Endothelial cell of umbilical vein (primary cell): ENCODE measurements at regions not wholly inside any gene's neighbourhood (a gene's known extent, or its start where the extent isn't known, plus 50 kb on each side); places are given as distances from the start of the nearest gene placed in this dataset.

ENCODE experiments used
- BruUV-seq: library from RNA; stranded (reverse); fragments of 400-500 nt; replicated peaks from 2 replicates; lab custom pipeline; 2021; lab: Mats Ljungman, UMichigan
- CTCF ChIA-PET: fragments of 300-600, 350-600 bp; sonication (Branson Sonifier 250); formaldehyde crosslinking; loops from one replicate; lab custom pipeline; 2021; ENCODE audit warnings: antibody characterized with exemption, inconsistent platforms; lab: Charles Lee
- POLR2A ChIA-PET: fragments of 300-600, 350-600 bp; sonication (Branson Sonifier 250); formaldehyde crosslinking; loops from one replicate; lab custom pipeline; 2021; ENCODE audit warnings: antibody characterized with exemption, inconsistent platforms; lab: Charles Lee
- DNase-seq: peaks from one replicate; pipeline ENCODE4 v3.0.0-alpha.2; 2011; ENCODE audit warnings: low read depth, low spot score
- FAIRE-seq: peaks from 2 replicates; lab custom pipeline; 2011; peaks lifted over from hg19 to GRCh38; lab: Jason Lieb, UNC
- H2AFZ ChIP-seq: 2 replicates; pipeline ENCODE4 v1.6.0; 2012; ENCODE audit warnings: low read depth, low read length, control low read depth, inconsistent platforms
- H3K27ac ChIP-seq: 2 replicates; pipeline ENCODE4 v1.5.1; 2011; ENCODE audit warnings: low read depth, mild to moderate bottlenecking, control low read depth, low read length, moderate library complexity; ENCODE audit not compliant: insufficient read depth
- H3K27me3 ChIP-seq, 2 experiments: 2 replicates each; pipeline versions ENCODE4 v1.6.0 to v1.6.1; 2011; ENCODE audit warnings: low read length in 2 of 2, mixed read lengths in 1 of 2; ENCODE audit not compliant: control insufficient read depth in 2 of 2, insufficient read depth in 2 of 2
- H3K36me3 ChIP-seq, 2 experiments: 2 replicates in 1 of 2; 3 replicates in 1 of 2; pipeline ENCODE4 v1.5.1; 2011; ENCODE audit warnings: low read length in 2 of 2, mild to moderate bottlenecking in 1 of 2, moderate library complexity in 1 of 2; ENCODE audit not compliant: control insufficient read depth in 2 of 2, insufficient read depth in 2 of 2; ENCODE audit errors: extremely low read depth in 1 of 2
- H3K4me1 ChIP-seq: 3 replicates; pipeline ENCODE4 v1.5.1; 2011; ENCODE audit warnings: mild to moderate bottlenecking, low read length; ENCODE audit not compliant: control insufficient read depth, insufficient read depth; ENCODE audit errors: extremely low read depth
- H3K4me2 ChIP-seq: 2 replicates; pipeline ENCODE4 v1.6.1; 2011; ENCODE audit warnings: low read length, control low read depth, mixed read lengths; ENCODE audit not compliant: insufficient read depth
- H3K4me3 ChIP-seq, 3 experiments: fragments of 200-600 bp in 1 of 3; sonication (generic), shearing (Covaris generic) in 1 of 3; replicated peaks in 1 of 3; 2 replicates each; pipeline ENCODE4 v1.5.1; 2011 to 2016; ENCODE audit warnings: control low read depth in 3 of 3, low read length in 3 of 3, mild to moderate bottlenecking in 2 of 3, inconsistent platforms in 1 of 3, low read depth in 1 of 3, moderate library complexity in 1 of 3; ENCODE audit not compliant: insufficient read depth in 1 of 3
- H3K79me2 ChIP-seq: 2 replicates; pipeline ENCODE4 v1.6.0; 2012; ENCODE audit warnings: low read length, inconsistent platforms; ENCODE audit not compliant: control insufficient read depth, insufficient read depth
- H3K9ac ChIP-seq: replicated peaks from 2 replicates; pipeline ENCODE3; 2011; ENCODE audit warnings: low read length, control low read depth; ENCODE audit not compliant: insufficient read depth; ENCODE audit errors: extremely low read depth
- H3K9me1 ChIP-seq: replicated peaks from 3 replicates; pipeline ENCODE4 v1.6.0; 2011; ENCODE audit warnings: mild to moderate bottlenecking, low read length; ENCODE audit not compliant: control insufficient read depth, insufficient read depth; ENCODE audit errors: extremely low read depth
- H3K9me3 ChIP-seq: replicated peaks from 2 replicates; pipeline ENCODE4 v1.5.1; 2012; ENCODE audit warnings: low read length, inconsistent platforms; ENCODE audit not compliant: control insufficient read depth, insufficient read depth
- H4K20me1 ChIP-seq: replicated peaks from 2 replicates; pipeline ENCODE3; 2011; ENCODE audit warnings: mild to moderate bottlenecking, low read length; ENCODE audit not compliant: control insufficient read depth, insufficient read depth; ENCODE audit errors: extremely low read depth
- CTCF ChIP-seq, 2 donors: IDR thresholded peaks; 1 replicate in 1 of 2; 2 replicates in 1 of 2; pipeline ENCODE4 v1.5.1; 2011; ENCODE audit warnings: low read length in 2 of 2, mild to moderate bottlenecking in 2 of 2, moderate library complexity in 2 of 2, control low read depth in 1 of 2, inconsistent platforms in 1 of 2, low read depth in 1 of 2; ENCODE audit not compliant: insufficient read depth in 1 of 2; ENCODE audit errors: extremely low read depth in 1 of 2
- EZH2 ChIP-seq: IDR thresholded peaks from 2 replicates; pipeline ENCODE4 v1.6.1; 2012; ENCODE audit warnings: borderline replicate concordance, low read depth, mild to moderate bottlenecking, moderate library complexity, low read length, inconsistent platforms; ENCODE audit not compliant: severe bottlenecking
- FOS ChIP-seq: IDR thresholded peaks from 2 replicates; pipeline ENCODE4 v1.6.1; 2011; ENCODE audit warnings: mild to moderate bottlenecking, low read length, moderate library complexity, borderline replicate concordance; ENCODE audit not compliant: insufficient read depth
- GATA2 ChIP-seq: IDR thresholded peaks from 2 replicates; pipeline ENCODE4 v1.7.0; 2011; ENCODE audit warnings: low read depth, mild to moderate bottlenecking, moderate library complexity, mixed read lengths, low read length; ENCODE audit not compliant: insufficient read length, insufficient read depth
- JUN ChIP-seq: IDR thresholded peaks from 2 replicates; pipeline ENCODE4 v1.6.1; 2011; ENCODE audit warnings: borderline replicate concordance, low read depth; ENCODE audit not compliant: insufficient read length, insufficient read depth
- MAX ChIP-seq: IDR thresholded peaks from 2 replicates; pipeline ENCODE4 v1.6.1; 2011; ENCODE audit not compliant: insufficient read depth, insufficient read length
- MYC ChIP-seq: IDR thresholded peaks from one replicate; pipeline ENCODE4 v1.6.1; 2011; ENCODE audit warnings: mild to moderate bottlenecking, low read depth, low read length
- POLR2A ChIP-seq: IDR thresholded peaks from 2 replicates; pipeline ENCODE4 v1.6.1; 2012; ENCODE audit warnings: low read depth, mild to moderate bottlenecking, control low read depth, low read length
- POLR2AphosphoS5 ChIP-seq: IDR thresholded peaks from 2 replicates; pipeline ENCODE4 v1.6.1; 2012; ENCODE audit warnings: low read depth, mild to moderate bottlenecking, control low read depth, low read length, moderate library complexity; ENCODE audit not compliant: insufficient read depth
- dilution Hi-C: fragments of 300-500 bp; cut with MboI; formaldehyde crosslinking; loops from one replicate; pipeline ENCODE4 v1.15.0; 2019; ENCODE audit warnings: low sequenced_read_pairs; ENCODE audit not compliant: extremely low pct_ligation_motif_present
- intact Hi-C: fragments of 100-400 bp; cut with micrococcal nuclease; formaldehyde crosslinking; loops from one replicate; pipeline ENCODE4 v1.10.0; 2022

GRCh38 chr10:69750011-69750373 is 51.7 kb upstream of the COL13A1 start:
- Histone ChIP-seq H3K9ac (no peak overlapping the region), H3K9me1 (no peaks in the 10 kb centered on the region), H3K4me3 (no peak overlapping the region), H4K20me1 (no peaks in the 10 kb centered on the region), H2AFZ (no peak overlapping the region), H3K4me2 (no peak overlapping the region), H3K79me2 (no peaks in the 10 kb centered on the region), H3K27ac (no peak overlapping the region), H3K27me3 (peaks cover 20 to 34% of the 10 kb centered on the region in 2 experiments), H3K36me3 (no peaks in the 10 kb centered on the region), H3K9me3 (no peaks in the 10 kb centered on the region), H3K4me1 (no peaks in the 10 kb centered on the region)
- POLR2A ChIA-PET = no interaction called here
- dilution Hi-C loops = no loop called here
- DNase-seq (no peak), FAIRE-seq (no peak)
- no peak for TF ChIP-seq EZH2
- no peak for TF ChIP-seq JUN
- TF ChIP-seq GATA2 = no peak
- no peak for TF ChIP-seq POLR2AphosphoS5
- TF ChIP-seq CTCF (IDR thresholded peaks at IDR 0.05; ENCODE audit: extremely low read depth in 1 of 2, insufficient read depth in 1 of 2, low read depth in 1 of 2, low read length in 2 of 2) = no peak
- no TSS peak for BruUV-seq
- intact Hi-C loops = no loop called here
- CTCF ChIA-PET = no interaction called here

- Histone ChIP-seq H3K27me3 (peaks cover 22 to 28% of the 10 kb centered on the region in 2 experiments), H3K9me1 (no peaks in the 10 kb centered on the region), H3K4me3 (no peak overlapping the region), H3K4me2 (no peak overlapping the region), H3K4me1 (no peaks in the 10 kb centered on the region), H4K20me1 (no peaks in the 10 kb centered on the region), H3K27ac (no peak overlapping the region), H3K79me2 (no peaks in the 10 kb centered on the region), H2AFZ (no peak overlapping the region), H3K9ac (no peak overlapping the region), H3K36me3 (no peaks in the 10 kb centered on the region), H3K9me3 (no peaks in the 10 kb centered on the region)
- BruUV-seq = no TSS peak
- FAIRE-seq = no peak
- no peak for TF ChIP-seq GATA2
- TF ChIP-seq CTCF (IDR thresholded peaks at IDR 0.05; ENCODE audit: extremely low read depth in 1 of 2, insufficient read depth in 1 of 2, low read depth in 1 of 2, low read length in 2 of 2) = no peak
- no peak for TF ChIP-seq EZH2
- no peak for TF ChIP-seq POLR2AphosphoS5
- no peak for TF ChIP-seq JUN
- TF ChIP-seq POLR2A = no peak
- no peak for TF ChIP-seq MAX
- no peak for TF ChIP-seq MYC
- TF ChIP-seq FOS = no peak
- ChIA-PET POLR2A (no interaction called here), CTCF (interaction anchor here (1.0 to 1.2 kb wide), 3 partner anchors 8 to 106 kb away, joined by 3 to 4 read pairs (median 3); no protein-coding TSS in a partner anchor)
- dilution Hi-C loops = no loop called here
- intact Hi-C loops = no loop called here
- DNase-seq = no peak
These were observed 51.0 kb upstream of the COL13A1 start for GRCh38 chr10:69750725-69751124.
